ENCODE measurements at regions not wholly inside any gene's neighbourhood (a gene's known extent, or its start where the extent isn't known, plus 50 kb on each side); places are given as distances from the start of the nearest gene placed in this dataset.

DNA sequence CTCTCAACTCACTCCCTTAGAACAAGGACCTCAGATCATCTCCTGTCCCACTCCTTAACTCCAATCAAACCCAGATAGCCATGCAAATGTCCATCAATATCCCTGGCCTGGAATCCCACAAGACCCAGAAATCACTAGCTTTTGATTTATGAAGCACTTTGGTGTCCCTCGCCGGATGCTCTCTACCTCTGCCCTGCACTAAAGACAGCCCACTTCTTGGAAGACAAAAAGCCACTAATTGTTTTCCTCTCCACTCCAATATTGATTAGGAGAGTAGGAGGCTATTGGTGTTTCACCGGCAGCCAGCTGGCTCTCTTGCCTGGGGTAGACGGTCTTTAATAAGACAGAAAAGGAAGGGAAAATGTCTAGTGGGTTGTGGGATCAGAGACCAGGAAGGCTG, 221.2 kb downstream of the BUD13 start:
- no peak for DNase-seq

DNA sequence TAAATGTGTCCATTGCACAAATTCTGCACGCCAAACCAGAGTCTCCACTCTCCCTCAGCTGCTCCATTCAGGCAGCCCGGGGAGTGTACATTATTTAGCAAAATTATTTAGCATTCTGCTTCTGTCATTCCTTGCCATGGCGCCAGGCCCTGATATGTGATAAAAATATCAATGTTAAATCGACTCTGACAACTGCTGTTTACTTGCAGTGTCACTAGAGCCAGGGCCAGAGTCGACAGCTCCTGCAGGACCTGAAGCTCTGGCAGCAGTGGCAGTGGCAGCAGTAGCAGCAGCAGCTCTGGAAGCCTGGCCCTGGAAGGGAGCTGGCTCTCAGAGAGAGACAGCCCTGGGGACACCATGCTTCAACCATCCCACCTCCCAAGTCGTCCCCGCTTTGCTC, 224.5 kb downstream of the BUD13 start:
- no peak for DNase-seq

- DNase-seq: no peak
Observed at GRCh38 chr11:116547571-116547970, 225.2 kb downstream of the BUD13 start.

DNA sequence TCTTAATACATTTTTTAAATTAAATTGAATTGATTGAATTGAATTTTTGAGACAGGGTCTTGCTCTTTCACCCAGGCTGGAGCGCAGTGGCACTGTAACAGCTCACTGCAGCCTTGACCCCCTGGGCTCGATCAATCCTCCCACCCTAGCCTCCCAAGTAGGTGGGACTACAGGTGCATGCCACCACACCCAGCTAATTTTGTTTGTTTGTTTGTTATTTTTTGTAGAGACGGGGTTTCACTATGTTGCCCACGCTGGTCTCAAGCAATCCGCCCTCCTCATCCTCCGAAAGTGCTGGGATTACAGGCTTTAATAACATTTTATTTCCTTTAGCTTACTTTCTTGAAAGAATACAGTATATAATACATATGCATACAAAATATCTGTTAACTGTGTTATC, 226.9 kb downstream of the BUD13 start:
- no peak for DNase-seq

GRCh38 chr11:116544721-116545120, 228.1 kb downstream of the BUD13 start:
- DNase-seq: no peak

DNA sequence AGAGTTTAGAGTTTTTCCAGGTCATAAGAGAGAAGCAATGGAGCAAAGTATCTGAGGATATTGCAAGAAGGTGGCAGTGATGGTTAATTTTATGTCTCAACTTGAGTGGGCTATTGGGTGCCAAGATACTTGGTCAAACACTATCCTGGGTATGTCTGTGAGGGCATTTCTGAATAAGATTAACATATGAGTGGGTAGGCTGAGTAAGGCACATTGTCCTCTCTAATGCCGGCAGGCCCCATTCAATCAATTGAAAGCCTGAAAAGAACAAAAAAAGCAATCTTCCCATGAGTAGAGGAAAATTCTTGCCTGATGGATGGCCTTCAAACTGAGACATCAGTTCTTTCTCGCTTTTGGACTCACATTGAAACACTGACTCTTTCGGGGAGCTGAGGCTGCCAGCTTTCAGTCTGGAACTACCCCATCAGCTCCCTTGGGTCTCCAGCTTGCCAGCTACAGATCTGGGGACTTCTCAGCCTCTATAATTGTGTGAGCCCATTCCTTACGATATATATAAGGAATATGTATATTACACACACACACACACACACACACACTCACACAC, 228.8 kb downstream of the BUD13 start:
- no peak for DNase-seq

- DNase-seq: no peak
Observed at GRCh38 chr11:116543099-116543498, 229.7 kb downstream of the BUD13 start.

GRCh38 chr11:116542406-116542805, 230.4 kb downstream of the BUD13 start:
- DNase-seq: no peak

GRCh38 chr11:116541460-116541859, 231.3 kb downstream of the BUD13 start:
- no peak for DNase-seq

- DNase-seq: no peak
Observed at GRCh38 chr11:116540645-116541304, 232.0 kb downstream of the BUD13 start.

DNA sequence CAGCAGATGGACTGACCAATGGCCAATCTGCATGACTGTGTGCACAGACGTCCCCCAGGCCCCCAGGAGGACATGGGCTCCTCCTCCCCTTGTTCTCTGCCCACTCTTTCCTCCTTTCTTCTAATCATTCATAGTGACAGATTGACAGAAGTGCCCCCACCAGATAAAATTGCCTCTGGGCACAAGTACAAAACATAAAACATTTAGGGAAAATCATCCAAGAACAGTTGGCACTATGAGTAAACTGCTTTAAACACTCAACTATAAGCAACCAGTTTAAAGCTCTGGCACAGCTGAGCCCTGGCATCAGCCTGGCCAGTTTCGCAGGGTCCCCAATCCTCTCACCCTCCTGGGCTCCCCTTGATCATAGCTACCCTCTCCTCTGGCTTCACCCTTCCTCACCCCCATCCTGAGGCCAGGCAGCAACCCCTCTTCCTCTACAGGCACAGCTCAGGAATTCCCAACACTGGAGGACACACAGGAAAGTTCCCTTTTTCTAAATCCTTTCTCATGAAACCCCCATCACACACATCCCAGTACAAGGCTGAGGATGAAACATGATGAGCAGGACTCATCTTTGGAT, 232.9 kb downstream of the BUD13 start:
- no peak for DNase-seq

GRCh38 chr11:116539211-116539610, 233.6 kb downstream of the BUD13 start:
- DNase-seq: no peak

- DNase-seq: no peak
Observed at GRCh38 chr11:116538677-116539076, 234.1 kb downstream of the BUD13 start.

- no peak for DNase-seq
Observed at GRCh38 chr11:116537709-116538108, 235.1 kb downstream of the BUD13 start.

GRCh38 chr11:116537121-116537520, 235.7 kb downstream of the BUD13 start:
- DNase-seq: no peak

- no peak for DNase-seq
Observed at GRCh38 chr11:116536416-116536815, 236.4 kb downstream of the BUD13 start.

- DNase-seq: no peak
Observed at GRCh38 chr11:116535994-116536393, 236.8 kb downstream of the BUD13 start.

DNA sequence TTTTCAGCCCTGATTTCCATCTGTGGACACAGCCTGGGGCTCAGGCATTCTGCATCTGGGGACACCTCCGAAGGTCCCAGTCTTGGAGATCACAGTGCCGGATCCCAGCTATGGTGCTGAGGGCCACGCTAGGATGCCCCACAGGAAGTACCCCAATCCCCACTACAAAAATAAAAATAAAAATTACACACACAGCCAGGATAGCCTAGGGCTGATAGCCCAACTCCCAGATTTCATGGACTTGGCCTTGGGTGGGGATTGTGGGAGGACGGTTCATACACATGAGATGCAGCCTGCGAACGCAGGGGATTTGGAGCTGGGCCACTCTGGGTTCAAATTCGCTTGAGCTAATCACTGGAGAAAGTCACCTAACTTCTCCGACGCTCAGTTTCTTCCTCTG, 237.7 kb downstream of the BUD13 start:
- no peak for DNase-seq

DNA sequence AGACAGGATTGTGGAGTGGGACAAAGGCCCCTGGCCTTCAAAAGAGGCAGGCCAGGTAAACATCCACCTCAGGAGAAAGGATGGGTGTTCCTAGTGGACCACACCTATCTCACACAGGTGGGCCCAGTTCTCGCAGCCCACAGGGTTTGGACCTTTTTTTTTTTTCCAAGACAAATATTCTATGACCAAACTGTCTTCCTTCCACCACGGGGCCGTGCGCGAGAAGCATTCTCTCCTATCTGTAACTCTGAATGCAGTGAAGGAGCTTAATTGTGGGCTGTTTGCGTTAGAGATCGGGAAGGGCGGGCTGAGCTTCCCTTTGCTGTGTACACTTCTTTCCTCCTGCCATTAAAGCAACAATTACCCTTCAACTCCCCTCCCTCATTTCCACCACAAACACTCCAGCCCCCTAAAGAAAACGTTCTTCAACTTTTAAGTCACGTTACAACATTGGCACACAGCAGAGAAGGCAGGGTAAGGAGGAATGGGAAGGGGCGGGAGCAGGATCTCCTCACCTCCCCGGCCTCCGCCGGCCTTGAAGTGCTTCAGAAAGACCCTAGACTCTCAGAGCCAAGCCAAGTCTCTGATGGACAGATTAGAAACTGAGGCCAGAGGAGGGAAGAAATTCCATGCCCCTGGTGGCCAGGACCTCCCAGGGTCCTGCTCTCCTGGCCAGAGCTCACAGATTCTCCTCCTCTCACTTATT, 238.4 kb downstream of the BUD13 start:
- no peak for DNase-seq

DNA sequence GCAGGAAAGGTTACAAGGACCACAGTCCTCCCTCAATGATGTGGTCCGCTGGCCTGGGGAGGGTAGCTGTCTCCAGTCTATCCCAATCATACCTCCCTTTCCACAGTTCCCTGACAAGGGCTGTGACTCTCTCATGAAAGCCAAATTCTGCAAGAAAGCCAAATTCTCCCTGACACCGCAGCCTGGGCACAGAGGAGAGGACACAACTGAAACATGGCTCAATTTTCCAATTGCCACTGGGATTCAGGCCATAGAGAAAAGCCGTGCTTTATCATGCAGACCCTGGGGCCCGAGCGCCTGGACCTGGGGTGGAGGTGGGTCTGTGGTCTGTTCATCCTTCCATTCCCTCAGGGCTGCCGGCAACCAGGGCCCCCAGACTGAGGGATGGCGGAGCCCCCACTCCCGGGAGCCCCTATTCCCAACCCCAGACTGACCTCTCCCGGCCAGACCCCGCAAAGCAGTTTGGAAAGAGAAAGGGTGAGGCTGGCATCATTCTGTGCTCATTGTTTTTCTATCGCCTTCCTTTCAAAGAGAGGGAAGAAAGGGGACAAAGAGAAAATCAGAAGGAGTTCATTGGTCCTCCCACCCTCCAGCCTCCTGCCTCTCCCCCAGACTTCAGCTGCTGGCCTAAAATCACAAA, 239.5 kb downstream of the BUD13 start:
- DNase-seq: no peak

GRCh38 chr11:116532066-116532465, 240.7 kb downstream of the BUD13 start:
- no peak for DNase-seq

DNA sequence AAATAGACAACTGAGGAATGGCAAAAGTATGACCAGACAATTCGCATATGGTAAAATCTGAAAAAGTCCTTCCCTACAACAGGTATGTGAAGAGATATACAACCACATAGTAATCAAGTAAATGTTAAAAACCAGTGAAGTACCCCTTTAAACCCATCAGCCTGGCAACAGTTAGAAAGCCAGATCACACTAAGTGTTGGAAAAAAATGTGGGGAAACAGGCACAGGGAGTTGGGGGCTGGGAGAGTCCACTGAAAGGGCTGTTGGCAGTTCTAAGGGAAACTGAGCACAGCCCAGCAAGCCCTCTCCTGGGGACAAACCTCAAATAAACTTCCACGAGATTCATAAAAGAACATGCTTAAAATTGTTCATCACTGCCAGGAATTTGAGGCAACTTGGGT, 242.1 kb downstream of the BUD13 start:
- DNase-seq: no peak

- DNase-seq: no peak
Observed at GRCh38 chr11:116529271-116529670, 243.5 kb downstream of the BUD13 start.
